A673 (cell line): ENCODE measurements at regions not wholly inside any gene's neighbourhood (a gene's known extent, or its start where the extent isn't known, plus 50 kb on each side); places are given as distances from the start of the nearest gene placed in this dataset.

Experiments used
- BruUV-seq: library from RNA; stranded (reverse); fragments of 400-500 nt; replicated peaks from 2 replicates; lab custom pipeline; 2021; lab: Mats Ljungman, UMichigan
- CTCF ChIA-PET: fragments of 300-600 bp; sonication (Branson Sonifier 250); formaldehyde crosslinking; loops from one replicate; lab custom pipeline; 2022; ENCODE audit warnings: antibody characterized with exemption; lab: Charles Lee
- POLR2A ChIA-PET: fragments of 300-600 bp; sonication (Branson Sonifier 250); formaldehyde crosslinking; loops from one replicate; lab custom pipeline; 2022; ENCODE audit warnings: antibody characterized with exemption; ENCODE audit not compliant: low non-redundant PET; lab: Charles Lee
- DNase-seq: peaks from one replicate; pipeline ENCODE4 v3.0.0-alpha.2; 2015; ENCODE audit warnings: low spot score
- H3K27ac ChIP-seq: fragments of 200-600 bp; sonication (generic); 2 replicates; pipeline ENCODE4 v1.5.1; 2016; ENCODE audit warnings: mixed run types, low read depth, mild to moderate bottlenecking, mixed read lengths, antibody characterized with exemption, low read length; ENCODE audit not compliant: poor library complexity, severe bottlenecking
- H3K27me3 ChIP-seq: fragments of 200-600 bp; sonication (generic); replicated peaks from 2 replicates; pipeline ENCODE4 v1.6.1; 2017; ENCODE audit warnings: mixed run types, low read depth, mild to moderate bottlenecking, mixed read lengths, antibody characterized with exemption, low read length; ENCODE audit not compliant: insufficient read depth, poor library complexity
- H3K36me3 ChIP-seq: fragments of 200-600 bp; sonication (generic); 2 replicates; pipeline ENCODE4 v1.6.1; 2016; ENCODE audit warnings: mixed run types, mild to moderate bottlenecking, mixed read lengths, antibody characterized with exemption, low read length; ENCODE audit not compliant: insufficient read depth, poor library complexity, severe bottlenecking
- H3K4me1 ChIP-seq: fragments of 200-600 bp; sonication (generic); 2 replicates; pipeline ENCODE4 v1.6.1; 2017; ENCODE audit warnings: mixed run types, mild to moderate bottlenecking, mixed read lengths, antibody characterized with exemption, low read length; ENCODE audit not compliant: insufficient read depth, poor library complexity, severe bottlenecking
- H3K4me3 ChIP-seq: fragments of 200-600 bp; sonication (generic); 2 replicates; pipeline ENCODE4 v1.5.1; 2016; ENCODE audit warnings: low read depth, mixed run types, mild to moderate bottlenecking, mixed read lengths, low read length; ENCODE audit not compliant: poor library complexity, severe bottlenecking
- H3K9me3 ChIP-seq: fragments of 200-600 bp; sonication (generic); 2 replicates; pipeline ENCODE4 v1.6.1; 2016; ENCODE audit warnings: mixed run types, low read depth, mild to moderate bottlenecking, mixed read lengths, antibody characterized with exemption, low read length; ENCODE audit not compliant: poor library complexity, severe bottlenecking
- EZH2 ChIP-seq: fragments of 200-600 bp; sonication (generic); IDR thresholded peaks from 2 replicates; pipeline ENCODE4 v1.6.1; 2017; ENCODE audit warnings: borderline replicate concordance, low read depth, mild to moderate bottlenecking, mixed read lengths, antibody characterized with exemption, low read length; ENCODE audit not compliant: poor library complexity, severe bottlenecking
- intact Hi-C: fragments of 100-400 bp; cut with micrococcal nuclease; formaldehyde crosslinking; loops from one replicate; pipeline ENCODE4 v1.10.0; 2022; ENCODE audit not compliant: unreplicated experiment
- TF ChIP-seq, protein P1 (sequence below): fragments of 300-800, 200-600 bp; sonication (generic); conservative IDR thresholded peaks from 2 replicates; pipeline ENCODE4 v1.5.1; 2017; ENCODE audit warnings: low read depth, mild to moderate bottlenecking, antibody characterized with exemption, low read length, moderate library complexity, mixed read lengths

DNA sequence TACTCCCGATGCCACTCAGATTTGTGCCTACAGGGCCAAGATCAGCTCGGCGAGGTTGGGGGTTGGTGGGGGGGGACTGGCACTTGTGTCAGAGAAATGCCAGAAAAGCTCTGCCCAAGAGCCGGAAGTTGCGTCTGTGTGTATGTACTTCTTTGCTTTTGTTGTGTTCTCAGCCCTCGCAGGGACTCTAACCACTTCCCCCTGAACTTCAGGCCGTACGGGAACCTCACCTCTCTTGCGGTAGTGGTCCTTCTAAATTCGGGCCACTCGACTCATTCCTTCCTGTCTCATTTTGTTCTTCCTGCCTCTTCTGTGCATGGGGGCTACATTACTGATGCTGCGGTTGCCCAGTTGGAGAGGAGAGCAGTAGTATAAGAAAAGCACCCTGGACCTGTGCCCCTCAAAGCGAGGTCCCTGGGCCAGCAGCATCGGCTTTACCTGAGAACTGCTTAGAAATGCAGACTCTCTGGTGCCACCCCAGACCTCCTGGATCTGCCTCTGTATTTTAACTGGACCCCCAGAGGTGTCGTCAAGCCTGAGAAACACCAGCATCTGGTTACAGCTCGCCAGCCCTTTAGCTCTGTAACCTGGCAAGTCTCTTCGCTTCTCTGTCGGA lies 146.3 kb upstream of the RPS6KA3 start:
- intact Hi-C loops, result no loop called here
- no TSS peak for BruUV-seq
- ChIA-PET CTCF (no interaction called here), POLR2A (no interaction called here)
- H3K9me3 ChIP-seq, result no peaks in the 10 kb centered on the region
- no peak overlapping the region for H3K4me3 ChIP-seq
- H3K4me1 ChIP-seq, result no peaks in the 10 kb centered on the region
- TF ChIP-seq EZH2, result no peak
- TF ChIP-seq, protein P1, sequence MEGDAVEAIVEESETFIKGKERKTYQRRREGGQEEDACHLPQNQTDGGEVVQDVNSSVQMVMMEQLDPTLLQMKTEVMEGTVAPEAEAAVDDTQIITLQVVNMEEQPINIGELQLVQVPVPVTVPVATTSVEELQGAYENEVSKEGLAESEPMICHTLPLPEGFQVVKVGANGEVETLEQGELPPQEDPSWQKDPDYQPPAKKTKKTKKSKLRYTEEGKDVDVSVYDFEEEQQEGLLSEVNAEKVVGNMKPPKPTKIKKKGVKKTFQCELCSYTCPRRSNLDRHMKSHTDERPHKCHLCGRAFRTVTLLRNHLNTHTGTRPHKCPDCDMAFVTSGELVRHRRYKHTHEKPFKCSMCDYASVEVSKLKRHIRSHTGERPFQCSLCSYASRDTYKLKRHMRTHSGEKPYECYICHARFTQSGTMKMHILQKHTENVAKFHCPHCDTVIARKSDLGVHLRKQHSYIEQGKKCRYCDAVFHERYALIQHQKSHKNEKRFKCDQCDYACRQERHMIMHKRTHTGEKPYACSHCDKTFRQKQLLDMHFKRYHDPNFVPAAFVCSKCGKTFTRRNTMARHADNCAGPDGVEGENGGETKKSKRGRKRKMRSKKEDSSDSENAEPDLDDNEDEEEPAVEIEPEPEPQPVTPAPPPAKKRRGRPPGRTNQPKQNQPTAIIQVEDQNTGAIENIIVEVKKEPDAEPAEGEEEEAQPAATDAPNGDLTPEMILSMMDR, result no peak
- no peaks in the 10 kb centered on the region for H3K36me3 ChIP-seq
- DNase-seq, result no peak
- H3K27ac ChIP-seq, result no peak overlapping the region
- no peaks in the 10 kb centered on the region for H3K27me3 ChIP-seq

DNA sequence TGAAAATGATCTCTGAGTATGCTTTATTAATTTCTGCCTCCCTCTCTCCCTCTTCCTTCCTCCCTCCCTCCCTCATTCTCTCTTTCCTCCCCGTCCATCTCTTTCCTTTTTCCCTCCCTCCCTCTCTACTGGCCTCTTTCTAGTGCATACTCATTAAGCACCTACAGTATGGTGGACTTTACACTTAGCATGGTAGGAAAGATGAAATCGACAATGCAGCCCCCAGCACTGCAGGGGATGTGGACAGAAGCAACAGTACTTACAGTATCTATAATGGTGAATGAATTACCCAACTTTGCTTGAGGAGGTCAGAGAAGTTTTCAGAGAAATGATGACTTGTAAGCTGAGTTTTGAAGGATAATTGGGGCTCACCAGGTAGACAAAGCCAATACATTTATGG lies 143.8 kb upstream of the RPS6KA3 start:
- H3K27ac ChIP-seq, result no peak overlapping the region
- H3K36me3 ChIP-seq, result no peaks in the 10 kb centered on the region
- no peaks in the 10 kb centered on the region for H3K4me1 ChIP-seq
- DNase-seq, result no peak
- no TSS peak for BruUV-seq
- CTCF ChIA-PET, result no interaction called here
- intact Hi-C loops, result no loop called here
- H3K27me3 ChIP-seq, result no peaks in the 10 kb centered on the region
- no peak overlapping the region for H3K4me3 ChIP-seq
- TF ChIP-seq, protein P1, result no peak
- no peaks in the 10 kb centered on the region for H3K9me3 ChIP-seq
- POLR2A ChIA-PET, result no interaction called here

DNA sequence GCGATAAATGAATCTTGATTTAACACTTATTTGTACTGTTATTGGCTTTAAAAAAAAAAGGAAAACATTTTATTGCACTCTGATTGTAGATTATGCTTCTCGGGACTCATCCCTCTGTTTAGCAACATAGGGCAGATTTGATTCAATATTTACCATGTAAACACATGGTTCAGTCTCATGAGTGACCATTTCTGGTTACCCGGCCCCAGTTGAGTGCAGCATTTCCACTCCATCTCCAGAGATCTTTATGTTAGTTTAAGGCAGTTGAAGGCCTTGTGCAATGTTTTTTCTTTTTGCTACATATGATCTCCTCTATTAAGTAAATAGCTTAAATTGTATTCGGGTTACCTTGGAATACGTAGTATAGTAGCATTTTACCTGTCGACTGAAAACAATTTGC lies 143.3 kb upstream of the RPS6KA3 start:
- ChIA-PET POLR2A (no interaction called here), CTCF (no interaction called here)
- no peak overlapping the region for H3K27ac ChIP-seq
- TF ChIP-seq EZH2, result no peak
- TF ChIP-seq, protein P1, result no peak
- no peak for DNase-seq
- no peaks in the 10 kb centered on the region for H3K9me3 ChIP-seq
- intact Hi-C loops, result no loop called here
- no peaks in the 10 kb centered on the region for H3K36me3 ChIP-seq
- BruUV-seq, result no TSS peak
- H3K4me1 ChIP-seq, result no peaks in the 10 kb centered on the region
- no peaks in the 10 kb centered on the region for H3K27me3 ChIP-seq
- no peak overlapping the region for H3K4me3 ChIP-seq
